ENCODE measurements at regions not wholly inside any gene's neighbourhood (a gene's known extent, or its start where the extent isn't known, plus 50 kb on each side); places are given as distances from the start of the nearest gene placed in this dataset.

- intact Hi-C loops (cut with DNase I), result no loop called here
- H3K9me3 ChIP-seq, result peaks cover 0 to 10% (median 0%) of the 10 kb centered on the region in 4 donors
- H3K27me3 ChIP-seq, result no peaks in the 10 kb centered on the region
- H3K4me3 ChIP-seq, result no peak overlapping the region
- no peak for DNase-seq (ENCODE audit: extremely low spot score)
- TF ChIP-seq EP300 (IDR thresholded peaks at IDR 0.05) (no peak), POLR2A (IDR thresholded peaks at IDR 0.05; ENCODE audit: low read depth) (no peak), POLR2AphosphoS5 (IDR thresholded peaks at IDR 0.05) (no peak)
- TF ChIP-seq, protein P1, sequence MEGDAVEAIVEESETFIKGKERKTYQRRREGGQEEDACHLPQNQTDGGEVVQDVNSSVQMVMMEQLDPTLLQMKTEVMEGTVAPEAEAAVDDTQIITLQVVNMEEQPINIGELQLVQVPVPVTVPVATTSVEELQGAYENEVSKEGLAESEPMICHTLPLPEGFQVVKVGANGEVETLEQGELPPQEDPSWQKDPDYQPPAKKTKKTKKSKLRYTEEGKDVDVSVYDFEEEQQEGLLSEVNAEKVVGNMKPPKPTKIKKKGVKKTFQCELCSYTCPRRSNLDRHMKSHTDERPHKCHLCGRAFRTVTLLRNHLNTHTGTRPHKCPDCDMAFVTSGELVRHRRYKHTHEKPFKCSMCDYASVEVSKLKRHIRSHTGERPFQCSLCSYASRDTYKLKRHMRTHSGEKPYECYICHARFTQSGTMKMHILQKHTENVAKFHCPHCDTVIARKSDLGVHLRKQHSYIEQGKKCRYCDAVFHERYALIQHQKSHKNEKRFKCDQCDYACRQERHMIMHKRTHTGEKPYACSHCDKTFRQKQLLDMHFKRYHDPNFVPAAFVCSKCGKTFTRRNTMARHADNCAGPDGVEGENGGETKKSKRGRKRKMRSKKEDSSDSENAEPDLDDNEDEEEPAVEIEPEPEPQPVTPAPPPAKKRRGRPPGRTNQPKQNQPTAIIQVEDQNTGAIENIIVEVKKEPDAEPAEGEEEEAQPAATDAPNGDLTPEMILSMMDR (IDR thresholded peaks at IDR 0.05), result no peak
- WGBS, result 65% methylated on average over 3 of the region's 3 CpGs
- no peaks in the 10 kb centered on the region for H3K36me3 ChIP-seq
- no peak overlapping the region for H3K27ac ChIP-seq (replicated peaks in 1 of 4)
- H3K4me1 ChIP-seq, result peaks cover 0 to 22% (median 19%) of the 10 kb centered on the region in 4 donors
These were observed 222.2 kb upstream of the ATP11B start for GRCh38 chr3:182570946-182571594.

GRCh38 chr3:182575941-182576340 is 217.4 kb upstream of the ATP11B start:
- no peak for DNase-seq (ENCODE audit: extremely low spot score)
- Histone ChIP-seq H3K4me3 (no peak overlapping the region), H3K27me3 (no peaks in the 10 kb centered on the region), H3K36me3 (no peaks in the 10 kb centered on the region), H3K9me3 (peaks cover 0 to 10% (median 0%) of the 10 kb centered on the region in 4 donors), H3K27ac (replicated peaks in 1 of 4) (no peak overlapping the region), H3K4me1 (no peaks in the 10 kb centered on the region)
- intact Hi-C loops (cut with DNase I), result no loop called here
- 60% methylated on average over 2 of the region's 2 CpGs for WGBS
- TF ChIP-seq POLR2A (IDR thresholded peaks at IDR 0.05; ENCODE audit: low read depth) (no peak), EP300 (IDR thresholded peaks at IDR 0.05) (no peak), POLR2AphosphoS5 (IDR thresholded peaks at IDR 0.05) (no peak)
- TF ChIP-seq, protein P1 (IDR thresholded peaks at IDR 0.05), result no peak

- intact Hi-C loops (cut with DNase I), result no loop called here
These were observed 209.8 kb upstream of the ATP11B start for GRCh38 chr3:182583545-182583944.

GRCh38 chr3:182585532-182586150 is 207.7 kb upstream of the ATP11B start:
- TF ChIP-seq POLR2A (IDR thresholded peaks at IDR 0.05; ENCODE audit: low read depth) (no peak), EP300 (IDR thresholded peaks at IDR 0.05) (no peak), POLR2AphosphoS5 (IDR thresholded peaks at IDR 0.05) (no peak)
- TF ChIP-seq, protein P1 (IDR thresholded peaks at IDR 0.05), result no peak
- no peak for DNase-seq (ENCODE audit: extremely low spot score)
- WGBS, result 74% methylated on average over 2 of the region's 2 CpGs
- Histone ChIP-seq H3K27ac (replicated peaks in 1 of 4) (no peak overlapping the region), H3K27me3 (no peaks in the 10 kb centered on the region), H3K4me3 (no peak overlapping the region), H3K36me3 (no peaks in the 10 kb centered on the region), H3K4me1 (no peaks in the 10 kb centered on the region), H3K9me3 (peaks cover 0 to 7% (median 0%) of the 10 kb centered on the region in 4 donors)
- intact Hi-C loops (cut with DNase I), result no loop called here

More at GRCh38 chr3:182583545-182583944, 209.8 kb upstream of the ATP11B start:
- no peaks in the 10 kb centered on the region for H3K9me3 ChIP-seq
- TF ChIP-seq, protein P1 (IDR thresholded peaks at IDR 0.05), result no peak
- TF ChIP-seq POLR2A (IDR thresholded peaks at IDR 0.05; ENCODE audit: low read depth) (no peak), POLR2AphosphoS5 (IDR thresholded peaks at IDR 0.05) (no peak), EP300 (IDR thresholded peaks at IDR 0.05) (no peak)
- 81% methylated on average over 4 of the region's 4 CpGs for WGBS
- H3K27me3 ChIP-seq, result no peaks in the 10 kb centered on the region
- no peak overlapping the region for H3K4me3 ChIP-seq
- no peak overlapping the region for H3K27ac ChIP-seq (replicated peaks in 1 of 4)
- DNase-seq (ENCODE audit: extremely low spot score), result no peak
- no peaks in the 10 kb centered on the region for H3K4me1 ChIP-seq
- H3K36me3 ChIP-seq, result no peaks in the 10 kb centered on the region

Data from esophagus muscularis mucosa (tissue), 4 donors.